ENCODE measurements at regions not wholly inside any gene's neighbourhood (a gene's known extent, or its start where the extent isn't known, plus 50 kb on each side); places are given as distances from the start of the nearest gene placed in this dataset.

- no peak for TF ChIP-seq CTCF (conservative IDR thresholded peaks at IDR 0.05 in 1 of 2, IDR thresholded peaks at IDR 0.05 in 1 of 2; ENCODE audit: extremely low read depth in 1 of 2, insufficient read depth in 1 of 2, low read depth in 1 of 2, low read length in 2 of 2)
- no peak for TF ChIP-seq EZH2 (IDR thresholded peaks at IDR 0.05; ENCODE audit: borderline replicate concordance, low read length)
Measured at GRCh38 chrX:81876437-81876836, 674.5 kb downstream of the SH3BGRL start.

Data from mammary epithelial cell (primary cell).